ENCODE measurements at regions not wholly inside any gene's neighbourhood (a gene's known extent, or its start where the extent isn't known, plus 50 kb on each side); places are given as distances from the start of the nearest gene placed in this dataset.

DNA sequence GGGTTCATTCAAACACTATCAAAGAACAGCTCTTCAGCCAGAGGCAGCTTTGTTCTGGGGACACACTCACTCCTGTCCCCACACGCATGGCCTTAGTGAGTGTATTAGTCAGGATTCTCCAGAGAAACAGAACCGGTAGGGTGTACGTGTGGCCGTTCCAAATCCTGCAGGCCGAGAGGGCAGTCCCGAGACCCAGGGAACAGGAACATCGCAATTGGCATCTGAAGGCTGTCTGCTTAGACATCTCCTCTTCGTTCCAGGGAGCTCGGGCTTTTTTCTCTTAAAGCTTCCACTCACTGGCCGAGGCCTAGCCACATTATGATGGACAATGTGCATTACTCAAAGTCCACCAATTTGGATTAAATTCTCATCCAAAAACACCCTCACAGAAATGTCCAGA is 523.3 kb downstream of the GLRX3 start:
- H4K20me1 ChIP-seq (ENCODE audit: insufficient read depth, low read length) = no peaks in the 10 kb centered on the region
- no peak overlapping the region for H3K9ac ChIP-seq (ENCODE audit: low read length)
- H3K9me2 ChIP-seq (ENCODE audit: low read depth, low read length) = no peaks in the 10 kb centered on the region
- no peaks in the 10 kb centered on the region for H3K9me3 ChIP-seq (ENCODE audit: low read length)
- H3K4me2 ChIP-seq (ENCODE audit: low read length) = no peak overlapping the region
- H3K27me3 ChIP-seq (ENCODE audit: insufficient read depth, low read length) = no peaks in the 10 kb centered on the region
- TF ChIP-seq, protein P1, sequence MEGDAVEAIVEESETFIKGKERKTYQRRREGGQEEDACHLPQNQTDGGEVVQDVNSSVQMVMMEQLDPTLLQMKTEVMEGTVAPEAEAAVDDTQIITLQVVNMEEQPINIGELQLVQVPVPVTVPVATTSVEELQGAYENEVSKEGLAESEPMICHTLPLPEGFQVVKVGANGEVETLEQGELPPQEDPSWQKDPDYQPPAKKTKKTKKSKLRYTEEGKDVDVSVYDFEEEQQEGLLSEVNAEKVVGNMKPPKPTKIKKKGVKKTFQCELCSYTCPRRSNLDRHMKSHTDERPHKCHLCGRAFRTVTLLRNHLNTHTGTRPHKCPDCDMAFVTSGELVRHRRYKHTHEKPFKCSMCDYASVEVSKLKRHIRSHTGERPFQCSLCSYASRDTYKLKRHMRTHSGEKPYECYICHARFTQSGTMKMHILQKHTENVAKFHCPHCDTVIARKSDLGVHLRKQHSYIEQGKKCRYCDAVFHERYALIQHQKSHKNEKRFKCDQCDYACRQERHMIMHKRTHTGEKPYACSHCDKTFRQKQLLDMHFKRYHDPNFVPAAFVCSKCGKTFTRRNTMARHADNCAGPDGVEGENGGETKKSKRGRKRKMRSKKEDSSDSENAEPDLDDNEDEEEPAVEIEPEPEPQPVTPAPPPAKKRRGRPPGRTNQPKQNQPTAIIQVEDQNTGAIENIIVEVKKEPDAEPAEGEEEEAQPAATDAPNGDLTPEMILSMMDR (IDR thresholded peaks at IDR 0.05; ENCODE audit: low read length) = no peak
- no peak for TF ChIP-seq EZH2 (IDR thresholded peaks at IDR 0.05; ENCODE audit: borderline replicate concordance, low read length)
- H3K79me2 ChIP-seq (ENCODE audit: insufficient read depth, low read length) = no peaks in the 10 kb centered on the region
- H3K4me3 ChIP-seq (ENCODE audit: low read depth, low read length, poor library complexity, severe bottlenecking) = no peak overlapping the region
- H3K4me1 ChIP-seq (ENCODE audit: insufficient read depth, low read length, severe bottlenecking) = no peaks in the 10 kb centered on the region
- no peak overlapping the region for H3K27ac ChIP-seq (ENCODE audit: low read depth, low read length, poor library complexity, severe bottlenecking)
- H3F3A ChIP-seq (ENCODE audit: insufficient read depth, low read length) = no peaks in the 10 kb centered on the region
- no peak overlapping the region for H2AFZ ChIP-seq (ENCODE audit: low read length)
- no peaks in the 10 kb centered on the region for H3K36me3 ChIP-seq (ENCODE audit: insufficient read depth, low read length)

DNA sequence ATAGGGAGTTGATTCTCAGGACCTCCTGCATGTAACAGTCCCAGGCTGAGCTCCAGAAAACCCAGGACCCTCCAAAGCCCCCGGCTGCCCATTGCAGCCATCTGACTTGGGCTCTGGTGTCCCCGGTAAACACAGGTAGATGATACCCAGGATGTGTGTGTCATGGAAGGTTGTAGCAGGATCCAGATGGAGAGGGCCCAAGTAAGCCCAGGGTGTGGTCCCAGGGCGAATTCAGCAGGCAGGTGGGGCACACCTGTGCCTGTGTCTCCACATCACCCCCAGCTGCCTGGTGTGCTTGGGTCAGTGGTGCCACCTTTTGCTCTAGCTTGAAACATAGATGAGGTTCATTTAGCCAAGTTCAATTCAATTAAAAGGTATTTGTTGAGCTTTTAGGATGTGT is 524.1 kb downstream of the GLRX3 start:
- no peaks in the 10 kb centered on the region for H3K4me1 ChIP-seq (ENCODE audit: insufficient read depth, low read length, severe bottlenecking)
- no peak overlapping the region for H3K4me2 ChIP-seq (ENCODE audit: low read length)
- H3K9me2 ChIP-seq (ENCODE audit: low read depth, low read length) = no peaks in the 10 kb centered on the region
- TF ChIP-seq, protein P1 (IDR thresholded peaks at IDR 0.05; ENCODE audit: low read length) = no peak
- no peak for TF ChIP-seq EZH2 (IDR thresholded peaks at IDR 0.05; ENCODE audit: borderline replicate concordance, low read length)
- no peaks in the 10 kb centered on the region for H3K9me3 ChIP-seq (ENCODE audit: low read length)
- H3K27ac ChIP-seq (ENCODE audit: low read depth, low read length, poor library complexity, severe bottlenecking) = no peak overlapping the region
- H3K4me3 ChIP-seq (ENCODE audit: low read depth, low read length, poor library complexity, severe bottlenecking) = no peak overlapping the region
- H3K36me3 ChIP-seq (ENCODE audit: insufficient read depth, low read length) = no peaks in the 10 kb centered on the region
- no peak overlapping the region for H2AFZ ChIP-seq (ENCODE audit: low read length)
- no peak overlapping the region for H3K9ac ChIP-seq (ENCODE audit: low read length)
- no peaks in the 10 kb centered on the region for H3K79me2 ChIP-seq (ENCODE audit: insufficient read depth, low read length)
- no peaks in the 10 kb centered on the region for H3F3A ChIP-seq (ENCODE audit: insufficient read depth, low read length)
- H4K20me1 ChIP-seq (ENCODE audit: insufficient read depth, low read length) = no peaks in the 10 kb centered on the region
- no peaks in the 10 kb centered on the region for H3K27me3 ChIP-seq (ENCODE audit: insufficient read depth, low read length)

DNA sequence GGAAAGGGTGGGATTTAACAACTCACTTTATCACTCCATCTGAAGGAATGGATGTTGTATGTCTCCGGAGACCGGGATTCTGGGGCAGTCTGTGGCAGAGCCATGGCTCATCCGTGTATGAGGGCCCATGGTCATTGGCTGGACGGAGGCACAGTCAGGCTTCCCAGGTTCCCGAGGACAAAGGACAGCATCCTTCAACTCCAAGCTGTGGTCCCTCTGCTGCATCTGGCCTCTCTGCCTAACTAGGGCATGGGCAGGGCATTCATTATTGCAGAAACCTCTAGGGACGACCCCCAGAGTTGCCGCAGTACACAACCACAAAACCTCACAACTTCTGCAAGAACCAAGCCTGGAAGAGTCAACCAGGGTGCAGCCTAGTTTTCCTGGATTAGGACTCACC is 525.2 kb downstream of the GLRX3 start:
- H3K4me1 ChIP-seq (ENCODE audit: insufficient read depth, low read length, severe bottlenecking) = no peaks in the 10 kb centered on the region
- no peaks in the 10 kb centered on the region for H3K79me2 ChIP-seq (ENCODE audit: insufficient read depth, low read length)
- no peak overlapping the region for H3K4me2 ChIP-seq (ENCODE audit: low read length)
- TF ChIP-seq EZH2 (IDR thresholded peaks at IDR 0.05; ENCODE audit: borderline replicate concordance, low read length) = no peak
- TF ChIP-seq, protein P1 (IDR thresholded peaks at IDR 0.05; ENCODE audit: low read length) = no peak
- H3K9me2 ChIP-seq (ENCODE audit: low read depth, low read length) = no peaks in the 10 kb centered on the region
- no peaks in the 10 kb centered on the region for H3K9me3 ChIP-seq (ENCODE audit: low read length)
- no peak overlapping the region for H3K4me3 ChIP-seq (ENCODE audit: low read depth, low read length, poor library complexity, severe bottlenecking)
- H3F3A ChIP-seq (ENCODE audit: insufficient read depth, low read length) = no peaks in the 10 kb centered on the region
- no peak overlapping the region for H2AFZ ChIP-seq (ENCODE audit: low read length)
- no peaks in the 10 kb centered on the region for H4K20me1 ChIP-seq (ENCODE audit: insufficient read depth, low read length)
- H3K27me3 ChIP-seq (ENCODE audit: insufficient read depth, low read length) = no peaks in the 10 kb centered on the region
- no peaks in the 10 kb centered on the region for H3K36me3 ChIP-seq (ENCODE audit: insufficient read depth, low read length)
- no peak overlapping the region for H3K27ac ChIP-seq (ENCODE audit: low read depth, low read length, poor library complexity, severe bottlenecking)
- no peak overlapping the region for H3K9ac ChIP-seq (ENCODE audit: low read length)
